H1 (cell line): ENCODE measurements at regions not wholly inside any gene's neighbourhood (a gene's known extent, or its start where the extent isn't known, plus 50 kb on each side); places are given as distances from the start of the nearest gene placed in this dataset.

Source experiments
- CTCF ChIA-PET: fragments of 300-600 bp; sonication (Branson Sonifier 250); formaldehyde crosslinking; loops from one replicate; lab custom pipeline; 2021; ENCODE audit not compliant: partially characterized antibody; lab: Charles Lee
- POLR2A ChIA-PET: fragments of 300-600 bp; sonication (Branson Sonifier 250); formaldehyde crosslinking; loops from one replicate; lab custom pipeline; 2021; ENCODE audit warnings: inconsistent platforms; ENCODE audit not compliant: partially characterized antibody; lab: Charles Lee
- DNase-seq, 2 experiments: peaks; one replicate each; pipeline versions ENCODE4 v3.0.0 to v3.0.0-alpha.2; 2010 to 2022; ENCODE audit warnings: low spot score in 2 of 2, low read depth in 1 of 2, mixed read lengths in 1 of 2
- FAIRE-seq: peaks from 2 replicates; lab custom pipeline; 2011; peaks lifted over from hg19 to GRCh38; lab: Jason Lieb, UNC
- H2AFZ ChIP-seq: 2 replicates; pipeline ENCODE4 v1.8.1; 2012; ENCODE audit warnings: low read length, inconsistent platforms
- H2AK5ac ChIP-seq: 2 replicates; pipeline ENCODE4 v1.6.1; 2013; ENCODE audit warnings: low read depth, low read length
- H2BK120ac ChIP-seq: replicated peaks from 2 replicates; pipeline ENCODE3; 2013; ENCODE audit warnings: low read depth, low read length, inconsistent platforms
- H2BK12ac ChIP-seq: 2 replicates; pipeline ENCODE4 v1.6.1; 2013; ENCODE audit warnings: low read depth, low read length
- H2BK15ac ChIP-seq: 2 replicates; pipeline ENCODE4 v1.6.1; 2013; ENCODE audit warnings: low read length
- H2BK20ac ChIP-seq: 2 replicates; pipeline ENCODE4 v1.6.1; 2013; ENCODE audit warnings: low read length
- H2BK5ac ChIP-seq: 2 replicates; pipeline ENCODE4 v1.6.1; 2013; ENCODE audit warnings: low read depth, low read length
- H3K14ac ChIP-seq: 2 replicates; pipeline ENCODE4 v1.6.1; 2013; ENCODE audit warnings: inconsistent platforms; ENCODE audit not compliant: insufficient read length
- H3K18ac ChIP-seq: 2 replicates; pipeline ENCODE4 v1.6.1; 2013; ENCODE audit warnings: low read length; ENCODE audit errors: extremely low read depth
- H3K23ac ChIP-seq: 2 replicates; pipeline ENCODE4 v1.6.1; 2013; ENCODE audit warnings: inconsistent platforms; ENCODE audit not compliant: insufficient read length
- H3K23me2 ChIP-seq: 2 replicates; pipeline ENCODE4 v1.6.1; 2013; ENCODE audit warnings: low read depth, low read length
- H3K27ac ChIP-seq: 2 replicates; pipeline ENCODE4 v1.6.1; 2011; ENCODE audit warnings: low read depth, low read length, inconsistent platforms
- H3K27me3 ChIP-seq, 4 experiments: replicated peaks in 1 of 4; 1 replicate in 1 of 4; 2 replicates in 3 of 4; pipeline versions ENCODE4 v1.6.1 to v1.8.1; 2011 to 2013; ENCODE audit warnings: low read length in 3 of 4, mild to moderate bottlenecking in 3 of 4, inconsistent platforms in 2 of 4, mixed read lengths in 2 of 4, moderate library complexity in 1 of 4; ENCODE audit not compliant: control insufficient read depth in 3 of 4, insufficient read depth in 3 of 4; ENCODE audit errors: extremely low read depth in 1 of 4
- H3K36me3 ChIP-seq, 4 experiments: 2 replicates each; pipeline versions ENCODE4 v1.6.1 to v1.8.1; 2011 to 2013; ENCODE audit warnings: mild to moderate bottlenecking in 4 of 4, low read length in 3 of 4, moderate library complexity in 2 of 4, control low read depth in 1 of 4, inconsistent platforms in 1 of 4; ENCODE audit not compliant: insufficient read depth in 4 of 4, control insufficient read depth in 2 of 4
- H3K4ac ChIP-seq: replicated peaks from 2 replicates; pipeline ENCODE3; 2013; ENCODE audit warnings: low read length, low read depth, mixed read lengths, inconsistent platforms; ENCODE audit not compliant: insufficient read length
- H3K4me1 ChIP-seq, 4 experiments: replicated peaks in 1 of 4; 1 replicate in 1 of 4; 2 replicates in 3 of 4; pipeline versions ENCODE4 v1.6.1 to v1.8.1; 2011 to 2013; ENCODE audit warnings: low read length in 3 of 4, inconsistent platforms in 2 of 4, mixed read lengths in 1 of 4; ENCODE audit not compliant: insufficient read depth in 4 of 4, control insufficient read depth in 3 of 4
- H3K4me2 ChIP-seq, 2 experiments: 2 replicates each; pipeline versions ENCODE4 v1.6.1 to v1.8.1; 2011 to 2013; ENCODE audit warnings: low read depth in 2 of 2, low read length in 2 of 2, control low read depth in 1 of 2, inconsistent platforms in 1 of 2, mild to moderate bottlenecking in 1 of 2; ENCODE audit not compliant: insufficient read depth in 1 of 2
- H3K4me3 ChIP-seq, 4 experiments: fragments of 200-600, 300-600 bp in 1 of 4; sonication (generic), shearing (Covaris generic), sonication (Bioruptor Twin) in 1 of 4; 2 replicates each; pipeline versions ENCODE4 v1.5.1 to v1.8.1; 2011 to 2016; ENCODE audit warnings: low read length in 4 of 4, low read depth in 3 of 4, control low read depth in 2 of 4, inconsistent platforms in 2 of 4, mild to moderate bottlenecking in 2 of 4, mixed read lengths in 1 of 4, moderate library complexity in 1 of 4; ENCODE audit not compliant: insufficient read depth in 2 of 4; ENCODE audit errors: extremely low read depth in 1 of 4
- H3K56ac ChIP-seq: replicated peaks from 2 replicates; pipeline ENCODE3; 2013; ENCODE audit warnings: low read depth, mild to moderate bottlenecking, mixed read lengths, low read length, inconsistent platforms; ENCODE audit not compliant: insufficient read length
- H3K79me1 ChIP-seq: 2 replicates; pipeline ENCODE4 v1.6.1; 2013; ENCODE audit warnings: low read depth, low read length, control low read depth
- H3K79me2 ChIP-seq, 2 experiments: 2 replicates each; pipeline versions ENCODE4 v1.6.1 to v1.8.1; 2012 to 2013; ENCODE audit warnings: low read length in 2 of 2, mild to moderate bottlenecking in 2 of 2, inconsistent platforms in 1 of 2; ENCODE audit not compliant: insufficient read depth in 2 of 2, control insufficient read depth in 1 of 2
- H3K9ac ChIP-seq, 4 experiments: replicated peaks in 1 of 4; 1 replicate in 1 of 4; 2 replicates in 3 of 4; pipeline versions ENCODE4 v1.6.1 to v1.8.1; 2011 to 2013; ENCODE audit warnings: low read depth in 3 of 4, low read length in 3 of 4, control low read depth in 2 of 4, mild to moderate bottlenecking in 2 of 4, moderate library complexity in 2 of 4, inconsistent platforms in 1 of 4; ENCODE audit errors: extremely low read depth in 1 of 4
- H3K9me3 ChIP-seq, 2 experiments: 2 replicates each; pipeline versions ENCODE4 v1.6.1 to v1.8.1; 2012 to 2013; ENCODE audit warnings: mild to moderate bottlenecking in 2 of 2, moderate library complexity in 2 of 2, control low read depth in 1 of 2, inconsistent platforms in 1 of 2, low read depth in 1 of 2, low read length in 1 of 2, mixed read lengths in 1 of 2; ENCODE audit not compliant: insufficient read depth in 2 of 2
- H4K20me1 ChIP-seq, 2 experiments: replicated peaks in 1 of 2; 2 replicates each; pipeline versions ENCODE3 to v1.8.1; 2011 to 2013; ENCODE audit warnings: inconsistent platforms in 2 of 2, low read length in 2 of 2, mild to moderate bottlenecking in 1 of 2; ENCODE audit not compliant: insufficient read depth in 2 of 2, control insufficient read depth in 1 of 2
- H4K5ac ChIP-seq: 2 replicates; pipeline ENCODE4 v1.6.1; 2013; ENCODE audit warnings: low read length, low read depth, mixed read lengths, inconsistent platforms; ENCODE audit not compliant: insufficient read length
- H4K8ac ChIP-seq: 2 replicates; pipeline ENCODE4 v1.8.0; 2013; ENCODE audit warnings: mild to moderate bottlenecking, moderate library complexity, low read length, inconsistent platforms; ENCODE audit not compliant: insufficient read depth; ENCODE audit errors: extremely low read depth
- H4K91ac ChIP-seq: replicated peaks from 2 replicates; pipeline ENCODE3; 2013; ENCODE audit warnings: low read length, mixed read lengths, inconsistent platforms; ENCODE audit not compliant: insufficient read length
- ASH2L ChIP-seq: fragments of 200-600, 300-600 bp; sonication (generic); IDR thresholded peaks from one replicate; pipeline ENCODE4 v1.7.1; 2017; ENCODE audit warnings: low read length
- EGR1 ChIP-seq: IDR thresholded peaks from 2 replicates; pipeline ENCODE4 v1.6.1; 2011; ENCODE audit warnings: low read depth, low read length, borderline replicate concordance
- EP300 ChIP-seq, 2 experiments: IDR thresholded peaks; 1 replicate in 1 of 2; 2 replicates in 1 of 2; pipeline ENCODE4 v1.6.1; 2011 to 2012; ENCODE audit warnings: low read depth in 2 of 2, low read length in 2 of 2, mild to moderate bottlenecking in 2 of 2, borderline replicate concordance in 1 of 2, inconsistent platforms in 1 of 2, moderate library complexity in 1 of 2
- HDAC6 ChIP-seq: IDR thresholded peaks from one replicate; pipeline ENCODE4 v1.7.1; 2012; ENCODE audit warnings: low read depth, mild to moderate bottlenecking, inconsistent platforms, low read length, moderate library complexity
- JUND ChIP-seq: IDR thresholded peaks from 2 replicates; pipeline ENCODE4 v1.6.1; 2011; ENCODE audit warnings: mild to moderate bottlenecking, improper control_type of control experiment, low read length
- RXRA ChIP-seq: IDR thresholded peaks from 2 replicates; pipeline ENCODE4 v1.6.1; 2011; ENCODE audit warnings: low read depth, mild to moderate bottlenecking, low read length, moderate library complexity; ENCODE audit not compliant: insufficient read depth
- TAF7 ChIP-seq: optimal IDR thresholded peaks from 2 replicates; pipeline ENCODE3; 2011; ENCODE audit warnings: low read depth, mild to moderate bottlenecking, inconsistent platforms, low read length, moderate library complexity, borderline replicate concordance
- TBP ChIP-seq: IDR thresholded peaks from 2 replicates; pipeline ENCODE4 v1.6.1; 2011; ENCODE audit warnings: low read depth, low read length, improper control_type of control experiment
- YY1 ChIP-seq: IDR thresholded peaks from 2 replicates; pipeline ENCODE4 v1.6.1; 2011; ENCODE audit warnings: low read depth, mild to moderate bottlenecking, low read length
- WGBS, 2 experiments: shearing (Covaris generic) in 1 of 2; methylation state at CpG; one replicate each; pipeline versions ENCODE4 v1.1.6 to v1.1.7; 2013 to 2015; ENCODE audit warnings: low lambda C conversion rate in 2 of 2, mixed read lengths in 2 of 2, inconsistent platforms in 1 of 2, low coverage in 1 of 2, missing lambda C conversion rate in 1 of 2; ENCODE audit not compliant: insufficient replicate concordance in 2 of 2, insufficient coverage in 1 of 2, insufficient read length in 1 of 2; ENCODE audit errors: extremely low coverage in 1 of 2, missing lambda C conversion rate in 1 of 2; 5-methylcytosine and 5-hydroxymethylcytosine counted together
- TF ChIP-seq, protein P1 (sequence below): IDR thresholded peaks from 2 replicates; pipeline ENCODE4 v1.6.1; 2012; ENCODE audit warnings: inconsistent platforms

GRCh38 chr12:46914336-46914735, 88.5 kb upstream of the SLC38A4 start:
- H2AFZ ChIP-seq = no peak overlapping the region
- H4K5ac ChIP-seq = no peak overlapping the region
- TF ChIP-seq EGR1 (no peak), EP300 (IDR thresholded peaks at IDR 0.05; ENCODE audit: borderline replicate concordance in 1 of 2, low read depth in 2 of 2, low read length in 2 of 2) (no peak), ASH2L (no peak), RXRA (no peak), JUND (no peak), HDAC6 (no peak), TAF7 (no peak), YY1 (no peak), TBP (no peak)
- TF ChIP-seq, protein P1, sequence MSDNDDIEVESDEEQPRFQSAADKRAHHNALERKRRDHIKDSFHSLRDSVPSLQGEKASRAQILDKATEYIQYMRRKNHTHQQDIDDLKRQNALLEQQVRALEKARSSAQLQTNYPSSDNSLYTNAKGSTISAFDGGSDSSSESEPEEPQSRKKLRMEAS = no peak
- H3K23ac ChIP-seq = no peak overlapping the region
- no peak overlapping the region for H2BK20ac ChIP-seq
- H3K4me2 ChIP-seq = no peak overlapping the region
- no peak overlapping the region for H2BK120ac ChIP-seq
- no peaks in the 10 kb centered on the region for H3K9me3 ChIP-seq
- no peak overlapping the region for H4K8ac ChIP-seq
- no peak overlapping the region for H2BK12ac ChIP-seq
- H4K20me1 ChIP-seq = no peaks in the 10 kb centered on the region
- ChIA-PET POLR2A (no interaction called here), CTCF (interaction anchor here (1.0 to 1.6 kb wide), 2 partner anchors 10 to 11 kb away, joined by 3 to 5 read pairs; no protein-coding TSS in a partner anchor)
- no peak overlapping the region for H2AK5ac ChIP-seq
- H3K9ac ChIP-seq = no peak overlapping the region
- H3K79me2 ChIP-seq = no peaks in the 10 kb centered on the region
- no peak overlapping the region for H2BK15ac ChIP-seq
- WGBS, 2 experiments = 79% methylated on average over 5 of the region's 5 CpGs; no CpG with 5 or more reads in 1 of the 2 experiments
- H3K4me1 ChIP-seq = no peaks in the 10 kb centered on the region
- no peak overlapping the region for H3K14ac ChIP-seq
- no peak overlapping the region for H4K91ac ChIP-seq
- FAIRE-seq (no peak), DNase-seq (no peak)
- H2BK5ac ChIP-seq = no peak overlapping the region
- H3K4me3 ChIP-seq = no peak overlapping the region
- no peaks in the 10 kb centered on the region for H3K79me1 ChIP-seq
- H3K36me3 ChIP-seq = no peaks in the 10 kb centered on the region
- H3K27me3 ChIP-seq = no peaks in the 10 kb centered on the region
- H3K4ac ChIP-seq = no peak overlapping the region
- H3K18ac ChIP-seq = no peak overlapping the region
- H3K27ac ChIP-seq = no peak overlapping the region
- no peaks in the 10 kb centered on the region for H3K23me2 ChIP-seq
- no peak overlapping the region for H3K56ac ChIP-seq
